CD4-positive, CD25-positive, alpha-beta regulatory T cell (primary cell): ENCODE measurements at regions not wholly inside any gene's neighbourhood (a gene's known extent, or its start where the extent isn't known, plus 50 kb on each side); places are given as distances from the start of the nearest gene placed in this dataset.

ENCODE experiments used
- ATAC-seq, 2 donors: fragments of 150-1000 bp; cut with Tn5 transposase; one replicate each; pipeline ENCODE4 v1.10.0; 2021; ENCODE audit warnings: low read depth in 2 of 2, moderate number of reproducible peaks in 2 of 2, moderate library complexity in 1 of 2
- DNase-seq, 3 donors: peaks; one replicate each; pipeline versions ENCODE4 v3.0.0 to v3.0.0-alpha.2; 2012 to 2022; ENCODE audit warnings: mixed read lengths in 1 of 3
- H3K27ac ChIP-seq: one replicate; pipeline ENCODE4 v1.7.0; 2013; ENCODE audit warnings: mild to moderate bottlenecking, low read length; ENCODE audit not compliant: insufficient read depth, poor library complexity, severe bottlenecking
- H3K27me3 ChIP-seq: one replicate; pipeline ENCODE4 v1.7.0; 2013; ENCODE audit warnings: low read length; ENCODE audit not compliant: control insufficient read depth, insufficient read depth
- H3K36me3 ChIP-seq: one replicate; pipeline ENCODE4 v1.7.0; 2013; ENCODE audit warnings: mild to moderate bottlenecking, low read length, moderate library complexity; ENCODE audit not compliant: control insufficient read depth, insufficient read depth
- H3K4me1 ChIP-seq: 2 replicates; pipeline ENCODE4 v1.7.0; 2013; ENCODE audit warnings: mild to moderate bottlenecking, low read length; ENCODE audit not compliant: insufficient read depth, control insufficient read depth, poor library complexity, severe bottlenecking
- H3K4me3 ChIP-seq: one replicate; pipeline ENCODE4 v1.7.0; 2013; ENCODE audit warnings: low read depth, mild to moderate bottlenecking, low read length, moderate library complexity
- H3K9me3 ChIP-seq, 2 experiments: 1 replicate in 1 of 2; 2 replicates in 1 of 2; pipeline ENCODE4 v1.7.0; 2013; ENCODE audit warnings: low read length in 2 of 2, mild to moderate bottlenecking in 1 of 2, moderate library complexity in 1 of 2; ENCODE audit not compliant: control insufficient read depth in 2 of 2
- H3K27ac Mint-ChIP-seq, 3 donors: one replicate each; pipeline ENCODE4 v1.8.0; 2020 to 2022; ENCODE audit warnings: mild to moderate bottlenecking in 3 of 3, mixed read lengths in 3 of 3, moderate library complexity in 2 of 3
- H3K27me3 Mint-ChIP-seq: one replicate; pipeline ENCODE4 v1.8.0; 2022; ENCODE audit warnings: mild to moderate bottlenecking, mixed read lengths
- H3K36me3 Mint-ChIP-seq: one replicate; pipeline ENCODE4 v1.8.0; 2020; ENCODE audit warnings: mixed read lengths
- H3K4me1 Mint-ChIP-seq, 4 donors: one replicate each; pipeline ENCODE4 v1.8.0; 2020 to 2022; ENCODE audit warnings: mixed read lengths in 4 of 4, mild to moderate bottlenecking in 1 of 4
- H3K4me3 Mint-ChIP-seq, 4 donors: one replicate each; pipeline ENCODE4 v1.8.0; 2020 to 2022; ENCODE audit warnings: mild to moderate bottlenecking in 4 of 4, mixed read lengths in 4 of 4, moderate library complexity in 3 of 4
- H3K9me3 Mint-ChIP-seq, 7 donors: one replicate each; pipeline ENCODE4 v1.8.0; 2020 to 2022; ENCODE audit warnings: mixed read lengths in 7 of 7, mild to moderate bottlenecking in 3 of 7, moderate library complexity in 2 of 7

GRCh38 chr7:130814778-130815335 is 80.8 kb upstream of the KLF14 start:
- H3K9me3 ChIP-seq: no peaks in the 10 kb centered on the region
- no peaks in the 10 kb centered on the region for H3K36me3 ChIP-seq
- no peaks in the 10 kb centered on the region for H3K4me1 Mint-ChIP-seq
- H3K36me3 Mint-ChIP-seq: no peaks in the 10 kb centered on the region
- H3K4me3 Mint-ChIP-seq: no peak overlapping the region
- ATAC-seq (no peak), DNase-seq (peak in 1 of 3 donors; percentile 36)
- H3K4me3 ChIP-seq: no peak overlapping the region
- H3K27ac Mint-ChIP-seq: no peak overlapping the region
- H3K27me3 ChIP-seq: peaks cover 2% of the 10 kb centered on the region
- H3K9me3 Mint-ChIP-seq: peaks cover 0 to 4% (median 0%) of the 10 kb centered on the region in 7 donors
- peaks cover 19% of the 10 kb centered on the region for H3K27me3 Mint-ChIP-seq
- H3K4me1 ChIP-seq: no peaks in the 10 kb centered on the region
- H3K27ac ChIP-seq: no peak overlapping the region

- H3K36me3 Mint-ChIP-seq: no peaks in the 10 kb centered on the region
Measured at GRCh38 chr7:130818056-130818455, 84.0 kb upstream of the KLF14 start.

GRCh38 chr7:130821864-130822263 is 87.9 kb upstream of the KLF14 start:
- no peaks in the 10 kb centered on the region for H3K4me1 ChIP-seq
- ATAC-seq (no peak), DNase-seq (no peak)
- H3K9me3 Mint-ChIP-seq: peaks cover 3 to 20% (median 8%) of the 10 kb centered on the region in 7 donors
- no peak overlapping the region for H3K4me3 Mint-ChIP-seq
- H3K4me1 Mint-ChIP-seq: peaks cover 0 to 4% (median 2%) of the 10 kb centered on the region in 4 donors
- no peaks in the 10 kb centered on the region for H3K36me3 ChIP-seq
- H3K27ac Mint-ChIP-seq: no peak overlapping the region
- H3K36me3 Mint-ChIP-seq: no peaks in the 10 kb centered on the region
- H3K9me3 ChIP-seq: peaks cover 14 to 17% of the 10 kb centered on the region in 2 experiments
- H3K27ac ChIP-seq: no peak overlapping the region
- peaks cover 3% of the 10 kb centered on the region for H3K27me3 ChIP-seq
- H3K27me3 Mint-ChIP-seq: peaks cover 28% of the 10 kb centered on the region
- no peak overlapping the region for H3K4me3 ChIP-seq

More at GRCh38 chr7:130818056-130818455, 84.0 kb upstream of the KLF14 start:
- DNase-seq (no peak), ATAC-seq (no peak)
- no peak overlapping the region for H3K27ac ChIP-seq
- Mint-ChIP-seq H3K9me3 (peaks cover 0 to under 1% (median 0%) of the 10 kb centered on the region in 7 donors), H3K27me3 (peaks cover 26% of the 10 kb centered on the region), H3K4me3 (no peak overlapping the region), H3K27ac (no peak overlapping the region), H3K4me1 (peaks cover 0 to 4% (median 1%) of the 10 kb centered on the region in 4 donors)
- H3K4me1 ChIP-seq: no peaks in the 10 kb centered on the region
- peaks cover 2% of the 10 kb centered on the region for H3K27me3 ChIP-seq
- H3K36me3 ChIP-seq: no peaks in the 10 kb centered on the region
- H3K4me3 ChIP-seq: no peak overlapping the region
- H3K9me3 ChIP-seq: no peaks in the 10 kb centered on the region

GRCh38 chr7:130822642-130823041 is 88.6 kb upstream of the KLF14 start:
- H3K27me3 Mint-ChIP-seq: peaks cover 24% of the 10 kb centered on the region
- no peak overlapping the region for H3K4me3 Mint-ChIP-seq

GRCh38 chr7:130823060-130823459 is 89.1 kb upstream of the KLF14 start:
- H3K27ac ChIP-seq: no peak overlapping the region
- peaks cover 3 to 28% (median 9%) of the 10 kb centered on the region in 7 donors for H3K9me3 Mint-ChIP-seq
- peaks cover 0 to 4% (median 2%) of the 10 kb centered on the region in 4 donors for H3K4me1 Mint-ChIP-seq
- no peaks in the 10 kb centered on the region for H3K36me3 Mint-ChIP-seq
- no peaks in the 10 kb centered on the region for H3K4me1 ChIP-seq
- peaks cover 19% of the 10 kb centered on the region for H3K27me3 Mint-ChIP-seq
- DNase-seq: no peak
- no peak overlapping the region for H3K4me3 Mint-ChIP-seq
- H3K4me3 ChIP-seq: no peak overlapping the region
- peaks cover 24 to 29% of the 10 kb centered on the region in 2 experiments for H3K9me3 ChIP-seq
- H3K27me3 ChIP-seq: peaks cover 3% of the 10 kb centered on the region
- no peak for ATAC-seq
- no peak overlapping the region for H3K27ac Mint-ChIP-seq
- H3K36me3 ChIP-seq: no peaks in the 10 kb centered on the region

More at GRCh38 chr7:130822642-130823041, 88.6 kb upstream of the KLF14 start:
- Histone ChIP-seq H3K27me3 (peaks cover 3% of the 10 kb centered on the region), H3K4me3 (no peak overlapping the region), H3K27ac (no peak overlapping the region), H3K9me3 (peaks cover 22 to 25% of the 10 kb centered on the region in 2 experiments), H3K36me3 (no peaks in the 10 kb centered on the region), H3K4me1 (no peaks in the 10 kb centered on the region)
- Mint-ChIP-seq H3K27ac (no peak overlapping the region), H3K36me3 (no peaks in the 10 kb centered on the region), H3K9me3 (peaks cover 3 to 26% (median 9%) of the 10 kb centered on the region in 7 donors), H3K4me1 (peaks cover 0 to 4% (median 2%) of the 10 kb centered on the region in 4 donors)
- DNase-seq (peak in 1 of 3 donors; percentile 7), ATAC-seq (no peak)

GRCh38 chr7:130825819-130826218 is 91.8 kb upstream of the KLF14 start:
- ATAC-seq: no peak
- H3K27ac ChIP-seq: no peak overlapping the region
- no peak for DNase-seq
- peaks cover 24% of the 10 kb centered on the region for H3K27me3 Mint-ChIP-seq
- H3K4me3 ChIP-seq: no peak overlapping the region
- H3K27me3 ChIP-seq: peaks cover 5% of the 10 kb centered on the region
- no peaks in the 10 kb centered on the region for H3K36me3 ChIP-seq
- peaks cover 27 to 32% of the 10 kb centered on the region in 2 experiments for H3K9me3 ChIP-seq
- H3K36me3 Mint-ChIP-seq: no peaks in the 10 kb centered on the region
- H3K4me3 Mint-ChIP-seq: no peak overlapping the region
- no peaks in the 10 kb centered on the region for H3K4me1 ChIP-seq
- no peak overlapping the region for H3K27ac Mint-ChIP-seq
- peaks cover 0 to 4% (median 2%) of the 10 kb centered on the region in 4 donors for H3K4me1 Mint-ChIP-seq
- H3K9me3 Mint-ChIP-seq: peaks cover 4 to 37% (median 16%) of the 10 kb centered on the region in 7 donors

- peaks cover 0 to 4% (median 2%) of the 10 kb centered on the region in 4 donors for H3K4me1 Mint-ChIP-seq
Measured at GRCh38 chr7:130829415-130829814, 95.4 kb upstream of the KLF14 start.

GRCh38 chr7:130831322-130831721 is 97.3 kb upstream of the KLF14 start:
- Histone ChIP-seq H3K4me1 (no peaks in the 10 kb centered on the region), H3K36me3 (no peaks in the 10 kb centered on the region), H3K4me3 (no peak overlapping the region), H3K9me3 (peaks cover 16 to 20% of the 10 kb centered on the region in 2 experiments), H3K27ac (no peak overlapping the region), H3K27me3 (peaks cover 6% of the 10 kb centered on the region)
- Mint-ChIP-seq H3K36me3 (no peaks in the 10 kb centered on the region), H3K27me3 (peaks cover 29% of the 10 kb centered on the region), H3K4me1 (peaks cover 0 to 4% (median 2%) of the 10 kb centered on the region in 4 donors), H3K27ac (no peak overlapping the region), H3K4me3 (no peak overlapping the region), H3K9me3 (peaks cover 0 to 22% (median 10%) of the 10 kb centered on the region in 7 donors)
- DNase-seq (no peak), ATAC-seq (no peak)

More at GRCh38 chr7:130829415-130829814, 95.4 kb upstream of the KLF14 start:
- Histone ChIP-seq H3K27me3 (peaks cover 5% of the 10 kb centered on the region), H3K4me1 (no peaks in the 10 kb centered on the region), H3K27ac (no peak overlapping the region), H3K36me3 (no peaks in the 10 kb centered on the region), H3K4me3 (no peak overlapping the region), H3K9me3 (peaks cover 27 to 32% of the 10 kb centered on the region in 2 experiments)
- Mint-ChIP-seq H3K36me3 (no peaks in the 10 kb centered on the region), H3K27me3 (peaks cover 20% of the 10 kb centered on the region), H3K27ac (no peak overlapping the region), H3K9me3 (peaks cover 1 to 37% (median 16%) of the 10 kb centered on the region in 7 donors), H3K4me3 (no peak overlapping the region)
- no peak for DNase-seq
- ATAC-seq: no peak
